Fibroblast of lung (primary cell): ENCODE measurements at regions not wholly inside any gene's neighbourhood (a gene's known extent, or its start where the extent isn't known, plus 50 kb on each side); places are given as distances from the start of the nearest gene placed in this dataset.

Experiments used
- CTCF ChIP-seq, 2 donors: IDR thresholded peaks in 1 of 2; conservative IDR thresholded peaks in 1 of 2; 1 replicate in 1 of 2; 2 replicates in 1 of 2; pipeline ENCODE4 v1.5.1; 2011 to 2012; ENCODE audit warnings: low read length in 2 of 2, control low read depth in 1 of 2, inconsistent platforms in 1 of 2, low read depth in 1 of 2, mild to moderate bottlenecking in 1 of 2
- EZH2 ChIP-seq: IDR thresholded peaks from 2 replicates; pipeline ENCODE4 v1.5.1; 2012; ENCODE audit warnings: low read length, control low read depth, mild to moderate bottlenecking; ENCODE audit errors: missing control alignments

GRCh38 chr2:66233981-66234380, 200.9 kb upstream of the MEIS1 start:
- TF ChIP-seq EZH2 (no peak), CTCF (conservative IDR thresholded peaks at IDR 0.05 in 1 of 2, IDR thresholded peaks at IDR 0.05 in 1 of 2; ENCODE audit: low read depth in 1 of 2, low read length in 2 of 2) (no peak)
